Activated CD4-positive, alpha-beta T cell treated with anti-CD3 and anti-CD28 coated beads for 48 hours (primary cell): ENCODE measurements at regions not wholly inside any gene's neighbourhood (a gene's known extent, or its start where the extent isn't known, plus 50 kb on each side); places are given as distances from the start of the nearest gene placed in this dataset.

Experiments used
- DNase-seq: peaks from one replicate; pipeline ENCODE4 v3.0.0-alpha.2; 2020

- no peak for DNase-seq
These were observed 400.8 kb upstream of the IRX4 start for GRCh38 chr5:2283481-2284045.

- no peak for DNase-seq
These were observed 400.2 kb upstream of the IRX4 start for GRCh38 chr5:2282893-2283292.

GRCh38 chr5:2282034-2282690 is 399.4 kb upstream of the IRX4 start:
- DNase-seq: no peak

GRCh38 chr5:2281446-2281845 is 398.7 kb upstream of the IRX4 start:
- no peak for DNase-seq

- no peak for DNase-seq
These were observed 397.6 kb upstream of the IRX4 start for GRCh38 chr5:2280318-2280717.

GRCh38 chr5:2278825-2279456 is 396.2 kb upstream of the IRX4 start:
- DNase-seq: no peak

- DNase-seq: no peak
These were observed 395.2 kb upstream of the IRX4 start for GRCh38 chr5:2277886-2278285.

GRCh38 chr5:2276101-2276500 is 393.4 kb upstream of the IRX4 start:
- DNase-seq: no peak

GRCh38 chr5:2272755-2273154 is 390.0 kb upstream of the IRX4 start:
- no peak for DNase-seq

GRCh38 chr5:2272039-2272438 is 389.3 kb upstream of the IRX4 start:
- no peak for DNase-seq

GRCh38 chr5:2271316-2271715 is 388.6 kb upstream of the IRX4 start:
- DNase-seq: no peak

- no peak for DNase-seq
These were observed 387.7 kb upstream of the IRX4 start for GRCh38 chr5:2270467-2270866.

GRCh38 chr5:2269656-2270055 is 386.9 kb upstream of the IRX4 start:
- no peak for DNase-seq

GRCh38 chr5:2267991-2268390 is 385.3 kb upstream of the IRX4 start:
- no peak for DNase-seq

- no peak for DNase-seq
These were observed 384.0 kb upstream of the IRX4 start for GRCh38 chr5:2266641-2267240.

- no peak for DNase-seq
These were observed 382.6 kb upstream of the IRX4 start for GRCh38 chr5:2265341-2265740.

- DNase-seq: no peak
These were observed 381.0 kb upstream of the IRX4 start for GRCh38 chr5:2263763-2264162.

GRCh38 chr5:2262620-2263019 is 379.9 kb upstream of the IRX4 start:
- DNase-seq: no peak

GRCh38 chr5:2261004-2261703 is 378.4 kb upstream of the IRX4 start:
- DNase-seq: no peak

- no peak for DNase-seq
These were observed 377.7 kb upstream of the IRX4 start for GRCh38 chr5:2260211-2261003.

GRCh38 chr5:2259494-2260107 is 376.9 kb upstream of the IRX4 start:
- no peak for DNase-seq

GRCh38 chr5:2258861-2259260 is 376.1 kb upstream of the IRX4 start:
- no peak for DNase-seq
